ENCODE measurements at regions not wholly inside any gene's neighbourhood (a gene's known extent, or its start where the extent isn't known, plus 50 kb on each side); places are given as distances from the start of the nearest gene placed in this dataset.
"Not testable (repeated sequence)": the region's sequence is repeated elsewhere in the genome, so short reads cannot be mapped to it uniquely, and the experiment has no call there.

DNA sequence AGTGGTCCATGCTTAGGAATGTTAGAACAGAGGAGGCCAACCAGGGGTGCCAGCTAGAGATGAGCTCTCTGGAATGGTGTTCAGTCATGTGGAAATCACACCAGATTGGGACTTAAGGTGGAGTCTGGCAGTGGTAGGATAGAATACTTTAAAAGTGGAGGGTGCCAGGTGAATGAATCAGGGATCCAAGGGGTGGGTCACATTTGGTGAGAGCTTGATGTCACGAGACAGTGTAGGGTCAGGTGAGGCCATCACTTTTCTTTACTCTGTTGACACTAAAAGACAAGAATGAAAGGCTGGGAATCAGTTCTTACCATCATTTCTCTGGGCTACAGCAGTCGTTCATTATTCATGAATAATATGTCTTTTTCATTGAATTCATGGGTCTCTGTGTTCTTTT lies 73.8 kb upstream of the FAM153A start:
- not testable (repeated sequence) for DNase-seq

DNA sequence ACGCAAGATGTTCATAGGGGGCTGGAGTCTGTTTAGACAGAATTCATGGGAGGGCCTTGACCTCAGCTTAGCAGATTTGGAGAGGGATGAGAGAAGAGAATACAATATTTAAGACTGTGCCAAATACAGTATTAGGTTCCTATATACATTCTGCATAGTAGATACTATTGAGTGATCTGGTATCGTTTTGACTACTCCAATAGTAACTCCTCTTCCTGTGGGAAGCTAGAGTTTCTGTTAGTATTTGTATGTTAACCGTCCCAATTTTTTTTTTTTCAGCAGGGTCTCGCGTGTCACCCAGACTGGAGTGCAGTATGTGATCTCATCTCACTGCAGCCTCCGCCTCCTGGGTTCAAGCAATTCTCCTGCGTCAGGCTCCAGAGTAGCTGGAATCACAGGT lies 65.2 kb upstream of the FAM153A start:
- DNase-seq, result not testable (repeated sequence)

DNA sequence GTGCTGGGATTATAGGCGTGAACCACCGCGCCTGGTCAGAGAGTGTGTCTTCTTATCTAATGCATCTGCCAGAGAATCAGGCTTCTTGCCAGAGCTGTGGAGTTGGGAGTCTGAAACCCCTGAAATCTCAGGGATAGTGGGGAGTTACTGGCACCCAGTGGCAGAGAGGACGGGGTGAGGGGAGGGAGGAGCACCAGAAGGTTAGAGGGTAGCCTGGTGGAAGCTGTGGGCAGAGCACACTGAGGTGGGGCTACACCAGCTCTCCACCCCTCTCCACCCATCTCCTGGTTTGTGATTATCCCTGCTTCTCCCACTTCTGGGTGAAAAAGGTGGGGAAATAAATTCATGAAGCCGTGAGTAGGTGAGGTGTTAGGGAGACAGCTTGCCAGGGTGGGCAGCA lies 63.9 kb upstream of the FAM153A start:
- DNase-seq, result not testable (repeated sequence)

- not testable (repeated sequence) for DNase-seq
Measured at GRCh38 chr5:177845906-177846305, 63.2 kb upstream of the FAM153A start.

DNA sequence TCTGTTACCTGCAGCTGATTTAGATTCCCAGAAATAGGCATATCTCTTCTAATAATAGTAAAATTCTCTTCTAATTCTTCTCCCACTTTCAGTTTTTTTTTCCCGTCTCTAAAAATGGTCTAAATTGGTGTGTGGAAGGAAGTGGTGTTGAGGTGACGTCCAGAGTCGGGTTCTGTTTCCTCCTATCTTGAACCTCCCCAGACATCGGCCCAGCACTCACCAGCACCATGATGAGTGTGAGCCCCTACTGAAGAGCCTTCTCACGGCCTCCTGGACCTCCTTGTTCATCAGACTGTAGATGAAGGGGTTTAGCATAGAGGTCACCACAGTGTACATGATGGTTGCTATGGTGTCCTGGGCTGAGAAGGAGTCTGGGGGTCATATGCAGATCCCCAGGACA lies 53.5 kb upstream of the FAM153A start:
- DNase-seq, result not testable (repeated sequence)

All from NCI-H1694 (cell line).